Upper lobe of left lung (tissue), 6 donors: ENCODE measurements at regions not wholly inside any gene's neighbourhood (a gene's known extent, or its start where the extent isn't known, plus 50 kb on each side); places are given as distances from the start of the nearest gene placed in this dataset.

Experiments
- ATAC-seq, 2 donors: fragments of 200-7000 bp; cut with Tn5 transposase; one replicate each; pipeline ENCODE4 v1.9.1; 2022; ENCODE audit warnings: mild to moderate bottlenecking in 2 of 2, moderate library complexity in 2 of 2; ENCODE audit not compliant: low FRiP score in 2 of 2
- DNase-seq, 2 donors: peaks; one replicate each; pipeline ENCODE4 v3.0.0-alpha.2; 2019 to 2020
- H3K27ac ChIP-seq, 4 donors: fragments of 200-600 bp; sonication (generic); one replicate each; pipeline ENCODE4 v1.5.1; 2016 to 2019
- H3K27me3 ChIP-seq, 4 donors: fragments of 200-600 bp; sonication (generic); one replicate each; pipeline ENCODE4 v1.5.1; 2017 to 2019
- H3K36me3 ChIP-seq, 4 donors: fragments of 200-600 bp; sonication (generic); one replicate each; pipeline ENCODE4 v1.5.1; 2016 to 2019
- H3K4me1 ChIP-seq, 4 donors: fragments of 200-600 bp; sonication (generic); one replicate each; pipeline ENCODE4 v1.5.1; 2018 to 2019
- H3K4me3 ChIP-seq, 4 donors: fragments of 200-600 bp; sonication (generic); one replicate each; pipeline ENCODE4 v1.5.1; 2017 to 2019; ENCODE audit warnings: mild to moderate bottlenecking in 2 of 4, moderate library complexity in 1 of 4
- H3K9me3 ChIP-seq, 4 donors: fragments of 200-600 bp; sonication (generic); one replicate each; pipeline ENCODE4 v1.5.1; 2018 to 2019
- CTCF ChIP-seq, 6 experiments: fragments of 450-650 bp in 4 of 6; fragments of 200-600 bp in 2 of 6; sonication (generic) in 2 of 6; IDR thresholded peaks; one replicate each; pipeline ENCODE4 v1.5.1; 2016 to 2019; ENCODE audit warnings: antibody characterized with exemption in 6 of 6
- EP300 ChIP-seq, 4 donors: sonication (generic); formaldehyde crosslinking; IDR thresholded peaks; one replicate each; pipeline ENCODE4 v1.5.1; 2017; ENCODE audit warnings: antibody characterized with exemption in 4 of 4, control low read depth in 2 of 4
- POLR2A ChIP-seq, 4 donors: fragments of 450-650 bp; IDR thresholded peaks; one replicate each; pipeline ENCODE4 v1.5.1; 2016 to 2017; ENCODE audit warnings: antibody characterized with exemption in 4 of 4, mild to moderate bottlenecking in 2 of 4
- POLR2AphosphoS5 ChIP-seq, 2 donors: sonication (generic); formaldehyde crosslinking; IDR thresholded peaks; one replicate each; pipeline ENCODE4 v1.5.1; 2017; ENCODE audit warnings: antibody characterized with exemption in 2 of 2
- WGBS, 2 donors: methylation state at CpG; one replicate each; pipeline ENCODE4 v1.1.5; 2017 to 2018; 5-methylcytosine and 5-hydroxymethylcytosine counted together
- donor health status: DM: no; HTN: no; CAD: no; lungs with moderate emphysema.
- donor health status: DM: no; HTN: yes; CAD: no; lungs with severe emphysema.

GRCh38 chr5:168089201-168089887 lies 202.1 kb upstream of the WWC1 start:
- ATAC-seq (no peak), DNase-seq (no peak)
- Histone ChIP-seq H3K4me1 (peaks cover 11 to 33% (median 21%) of the 10 kb centered on the region in 4 donors), H3K4me3 (no peak overlapping the region), H3K27ac (no peak overlapping the region), H3K9me3 (no peaks in the 10 kb centered on the region), H3K36me3 (no peaks in the 10 kb centered on the region), H3K27me3 (no peaks in the 10 kb centered on the region)
- no peak for TF ChIP-seq EP300 (IDR thresholded peaks at IDR 0.05)
- TF ChIP-seq CTCF (IDR thresholded peaks at IDR 0.05), result no peak
- no peak for TF ChIP-seq POLR2AphosphoS5 (IDR thresholded peaks at IDR 0.05)
- TF ChIP-seq POLR2A (IDR thresholded peaks at IDR 0.05), result no peak
- WGBS, 2 donors, result 91 to 93% methylated on average over 4 of the region's 4 CpGs

GRCh38 chr5:168092209-168093185 lies 198.9 kb upstream of the WWC1 start:
- Histone ChIP-seq H3K27me3 (no peaks in the 10 kb centered on the region), H3K27ac (peak overlapping the region in 1 of 4 donors; percentile 50), H3K4me3 (no peak overlapping the region), H3K4me1 (peaks cover 0 to 12% (median 7%) of the 10 kb centered on the region in 4 donors), H3K9me3 (no peaks in the 10 kb centered on the region), H3K36me3 (no peaks in the 10 kb centered on the region)
- 69 to 74% methylated on average over 8 of the region's 8 CpGs for WGBS, 2 donors
- no peak for ATAC-seq
- TF ChIP-seq EP300 (IDR thresholded peaks at IDR 0.05) (no peak), POLR2AphosphoS5 (IDR thresholded peaks at IDR 0.05) (no peak), POLR2A (IDR thresholded peaks at IDR 0.05) (no peak), CTCF (IDR thresholded peaks at IDR 0.05) (no peak)
- DNase-seq, result no peak

DNA sequence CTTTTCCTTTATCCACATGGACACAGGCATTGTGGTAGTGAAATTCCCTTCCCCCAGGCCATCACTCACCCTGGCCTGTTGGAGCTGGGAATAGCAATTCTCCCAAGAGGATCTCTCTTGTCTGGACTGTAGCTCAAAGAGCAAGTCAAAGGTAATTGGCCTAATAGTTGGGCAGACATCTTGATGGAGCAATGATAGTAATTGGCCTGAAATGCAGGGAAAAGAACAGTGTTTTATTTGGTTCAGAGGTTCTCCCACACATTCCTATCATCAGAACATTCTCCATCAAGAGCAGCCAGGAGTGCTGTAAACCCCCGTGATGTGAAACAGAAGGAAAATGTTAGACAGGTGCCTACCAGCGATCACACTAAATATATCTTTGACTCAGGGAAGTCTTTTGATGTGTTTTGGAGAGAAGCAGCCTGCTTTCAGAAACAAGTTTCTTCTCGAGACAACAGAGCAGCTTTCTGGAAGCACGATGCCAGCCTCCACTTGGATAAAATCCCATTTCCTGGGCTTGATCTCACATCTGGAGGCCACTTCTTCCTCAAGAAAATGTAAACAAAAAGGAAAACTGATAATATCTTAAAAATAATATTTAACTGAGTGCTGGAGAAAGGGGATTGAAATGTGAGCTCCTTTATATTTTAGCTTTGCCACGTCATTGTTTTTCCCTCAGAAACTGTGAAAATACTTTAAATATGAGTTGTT lies 198.1 kb upstream of the WWC1 start:
- DNase-seq (no peak), ATAC-seq (no peak)
- Histone ChIP-seq H3K27me3 (no peaks in the 10 kb centered on the region), H3K9me3 (no peaks in the 10 kb centered on the region), H3K36me3 (no peaks in the 10 kb centered on the region), H3K27ac (peak overlapping the region in 1 of 4 donors; percentile 50), H3K4me3 (no peak overlapping the region), H3K4me1 (peaks cover 0 to 12% (median 7%) of the 10 kb centered on the region in 4 donors)
- no peak for TF ChIP-seq POLR2A (IDR thresholded peaks at IDR 0.05)
- TF ChIP-seq POLR2AphosphoS5 (IDR thresholded peaks at IDR 0.05), result no peak
- TF ChIP-seq CTCF (IDR thresholded peaks at IDR 0.05), result no peak
- 42 to 45% methylated on average over 5 of the region's 5 CpGs for WGBS, 2 donors

- Histone ChIP-seq H3K27ac (no peak overlapping the region), H3K9me3 (no peaks in the 10 kb centered on the region), H3K36me3 (no peaks in the 10 kb centered on the region), H3K27me3 (no peaks in the 10 kb centered on the region), H3K4me3 (no peak overlapping the region), H3K4me1 (peaks cover 0 to 12% (median 7%) of the 10 kb centered on the region in 4 donors)
- no peak for ATAC-seq
- no peak for DNase-seq
- 56 to 71% methylated on average over 1 of the region's 1 CpG for WGBS, 2 donors
- no peak for TF ChIP-seq EP300 (IDR thresholded peaks at IDR 0.05)
These were observed 194.9 kb upstream of the WWC1 start for GRCh38 chr5:168096525-168096924.
